ENCODE measurements at regions not wholly inside any gene's neighbourhood (a gene's known extent, or its start where the extent isn't known, plus 50 kb on each side); places are given as distances from the start of the nearest gene placed in this dataset.
"Not testable (repeated sequence)": the region's sequence is repeated elsewhere in the genome, so short reads cannot be mapped to it uniquely, and the experiment has no call there.

DNA sequence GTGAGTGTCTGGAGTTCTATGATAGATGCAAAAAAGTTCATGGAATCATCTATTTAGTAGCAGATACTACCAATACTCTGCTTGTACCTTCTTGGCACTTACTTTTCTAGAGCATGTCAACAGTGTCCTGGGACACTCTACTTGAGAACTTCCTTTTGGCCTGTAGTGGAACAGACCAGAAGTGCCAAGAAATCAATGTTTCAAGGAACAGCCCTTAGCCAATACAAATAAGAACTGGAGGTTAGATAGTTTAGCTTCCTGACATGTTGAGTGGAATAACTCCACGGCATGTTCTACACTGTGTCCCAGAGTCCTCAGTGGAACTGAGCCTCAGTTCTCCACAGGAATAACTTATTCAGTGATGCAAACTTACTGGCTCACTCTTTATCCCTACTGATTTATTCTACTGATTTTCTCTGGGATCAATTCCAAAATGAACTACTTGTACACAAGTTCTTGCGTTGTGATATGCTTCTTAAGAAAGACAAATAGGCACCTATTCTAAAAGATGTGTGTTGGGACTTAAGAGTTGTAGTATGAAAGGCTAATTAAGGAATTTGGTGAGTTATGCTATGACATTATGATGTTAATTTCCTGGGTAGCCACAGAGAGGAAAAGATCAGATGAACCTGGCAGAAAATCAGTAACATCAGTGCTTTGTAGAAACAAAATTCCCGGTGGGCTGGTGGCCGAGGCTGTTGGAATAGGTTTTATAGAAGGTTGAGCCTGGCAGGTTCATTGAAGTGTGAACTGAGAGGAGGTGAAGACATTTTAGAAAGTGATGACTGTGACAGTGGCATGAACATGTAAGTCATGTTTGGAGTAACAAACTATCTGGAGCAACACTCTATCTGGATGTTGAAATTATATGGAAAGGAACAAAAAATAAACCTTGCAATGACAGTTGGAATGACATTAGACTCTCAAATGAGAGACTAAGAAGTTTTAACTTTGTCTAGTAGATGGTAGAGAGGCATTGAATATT lies 101.8 kb upstream of the RBMS3 start:
- Histone ChIP-seq H3K9ac (ENCODE audit: low read length) (no peak overlapping the region), H3K9me3 (ENCODE audit: control insufficient read depth, low read depth, low read length) (no peaks in the 10 kb centered on the region), H3K4me1 (ENCODE audit: control insufficient read depth, low read depth, low read length) (peaks cover 19% of the 10 kb centered on the region), H3K27me3 (ENCODE audit: control insufficient read depth, insufficient read depth, low read length) (no peaks in the 10 kb centered on the region), H3K27ac (ENCODE audit: low read length) (no peak overlapping the region), H3K36me3 (ENCODE audit: control insufficient read depth, low read depth, low read length) (no peaks in the 10 kb centered on the region), H3K4me3 (ENCODE audit: low read length) (no peak overlapping the region)

DNA sequence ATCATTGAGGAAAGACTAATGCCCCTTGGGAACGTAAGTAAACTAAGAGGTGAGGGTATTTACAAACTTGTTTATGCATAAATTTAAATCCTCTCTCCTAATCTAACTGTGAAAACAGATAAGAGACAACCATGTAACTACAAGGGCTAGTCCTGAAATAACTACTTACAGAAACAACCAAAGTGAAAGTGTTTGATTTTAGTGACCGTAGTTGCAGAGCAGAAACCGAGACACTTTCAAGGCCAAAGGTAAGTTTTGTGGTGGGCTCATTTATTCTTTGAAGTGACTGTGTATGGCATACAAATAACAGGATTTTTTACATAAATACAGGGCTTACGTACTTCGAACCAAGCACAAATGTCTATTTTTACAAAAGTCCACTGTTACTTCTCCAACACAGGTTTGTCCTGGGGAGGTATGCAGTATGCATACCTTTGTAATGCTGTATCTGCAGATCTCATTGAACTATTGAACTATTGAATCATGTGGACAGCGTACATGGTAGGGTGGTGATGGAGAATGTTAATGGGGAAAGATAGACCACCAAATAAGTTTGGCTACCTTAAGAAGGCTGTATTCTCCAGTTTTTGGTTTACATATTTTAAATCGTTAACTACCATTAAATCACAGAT lies 99.6 kb upstream of the RBMS3 start:
- Histone ChIP-seq H3K27me3 (ENCODE audit: control insufficient read depth, insufficient read depth, low read length) (no peaks in the 10 kb centered on the region), H3K27ac (ENCODE audit: low read length) (no peak overlapping the region), H3K9ac (ENCODE audit: low read length) (no peak overlapping the region), H3K36me3 (ENCODE audit: control insufficient read depth, low read depth, low read length) (no peaks in the 10 kb centered on the region), H3K4me3 (ENCODE audit: low read length) (no peak overlapping the region), H3K4me1 (ENCODE audit: control insufficient read depth, low read depth, low read length) (peaks cover 9% of the 10 kb centered on the region), H3K9me3 (ENCODE audit: control insufficient read depth, low read depth, low read length) (no peaks in the 10 kb centered on the region)

DNA sequence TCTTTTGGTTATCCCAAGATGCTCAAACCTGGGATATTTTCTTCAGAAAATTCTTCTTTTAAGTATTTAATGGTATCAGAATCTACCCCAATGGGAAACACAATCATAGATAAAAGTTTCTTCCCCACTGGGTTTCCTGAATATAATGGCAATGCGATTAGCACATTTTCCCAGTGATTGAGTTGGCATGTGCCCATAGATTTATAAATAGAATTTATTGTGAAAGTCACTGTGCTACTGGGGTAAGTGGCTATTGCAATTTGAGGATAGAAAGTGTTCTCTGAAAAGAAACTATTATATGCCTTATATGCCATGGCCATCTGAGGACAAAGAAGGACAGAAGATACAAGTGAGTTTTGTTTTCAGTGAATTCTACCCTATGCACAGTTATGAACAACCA lies 99.0 kb upstream of the RBMS3 start:
- no peaks in the 10 kb centered on the region for H3K36me3 ChIP-seq (ENCODE audit: control insufficient read depth, low read depth, low read length)
- H3K4me3 ChIP-seq (ENCODE audit: low read length): no peak overlapping the region
- no peaks in the 10 kb centered on the region for H3K9me3 ChIP-seq (ENCODE audit: control insufficient read depth, low read depth, low read length)
- peaks cover 4% of the 10 kb centered on the region for H3K4me1 ChIP-seq (ENCODE audit: control insufficient read depth, low read depth, low read length)
- no peaks in the 10 kb centered on the region for H3K27me3 ChIP-seq (ENCODE audit: control insufficient read depth, insufficient read depth, low read length)
- H3K27ac ChIP-seq (ENCODE audit: low read length): no peak overlapping the region
- H3K9ac ChIP-seq (ENCODE audit: low read length): no peak overlapping the region

DNA sequence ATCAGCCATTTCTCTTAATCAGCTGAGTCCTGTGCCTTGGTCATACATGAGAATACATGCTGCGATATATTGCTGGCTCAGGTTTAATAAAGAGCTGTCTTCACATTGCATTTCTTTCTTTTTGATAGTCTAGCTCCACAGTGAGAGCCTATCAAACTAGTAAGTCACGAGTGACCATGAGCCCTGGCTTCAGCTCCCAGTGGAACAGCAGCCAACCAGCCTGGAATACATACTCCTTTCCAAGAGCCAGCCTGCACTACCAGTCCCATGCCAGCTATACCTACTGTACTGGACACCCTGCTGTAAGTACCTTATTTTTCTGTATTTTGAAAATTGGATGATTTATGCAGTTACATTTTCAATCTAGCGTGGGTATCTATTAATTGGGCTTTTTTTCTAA lies 98.0 kb upstream of the RBMS3 start:
- not testable (repeated sequence) for H3K27me3 ChIP-seq (ENCODE audit: control insufficient read depth, insufficient read depth, low read length); H3K4me1 ChIP-seq (ENCODE audit: control insufficient read depth, low read depth, low read length); H3K27ac ChIP-seq (ENCODE audit: low read length); H3K4me3 ChIP-seq (ENCODE audit: low read length); H3K9me3 ChIP-seq (ENCODE audit: control insufficient read depth, low read depth, low read length); H3K9ac ChIP-seq (ENCODE audit: low read length); H3K36me3 ChIP-seq (ENCODE audit: control insufficient read depth, low read depth, low read length)

DNA sequence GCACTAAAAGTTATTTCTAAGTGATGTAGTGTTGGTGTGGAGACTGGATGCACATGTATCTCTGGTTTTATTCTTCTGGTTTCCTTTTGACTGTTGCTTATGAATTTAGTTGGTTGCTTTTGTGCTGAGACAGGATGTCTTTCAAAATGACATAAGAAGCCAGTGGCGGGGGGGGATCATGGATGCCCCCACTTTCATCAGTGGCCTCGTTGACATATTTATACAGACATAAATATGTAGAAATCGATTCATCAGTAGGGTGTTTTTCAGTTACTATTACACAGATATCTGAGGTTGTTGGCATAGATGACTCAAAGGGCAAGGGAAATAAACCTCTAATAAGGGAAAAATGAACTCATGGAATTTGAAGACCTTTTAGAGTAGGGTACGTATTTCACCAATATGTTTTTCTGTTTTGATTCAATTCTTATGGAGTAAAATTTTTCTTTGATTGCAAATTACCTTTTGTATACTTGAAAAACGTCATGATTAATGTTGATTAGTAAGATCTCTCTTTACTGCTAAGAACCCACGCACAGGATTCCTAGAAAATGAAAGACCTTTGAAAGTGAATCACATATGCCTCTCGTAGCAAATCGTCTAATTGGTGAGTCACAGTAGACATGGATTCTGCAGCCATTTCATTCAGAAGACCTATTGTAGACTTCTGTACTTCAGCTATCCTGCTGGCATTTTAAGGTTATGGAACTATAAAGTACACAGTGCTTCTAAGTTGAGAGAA lies 97.4 kb upstream of the RBMS3 start:
- H3K4me3 ChIP-seq (ENCODE audit: low read length): no peak overlapping the region
- H3K9me3 ChIP-seq (ENCODE audit: control insufficient read depth, low read depth, low read length): no peaks in the 10 kb centered on the region
- peaks cover 4% of the 10 kb centered on the region for H3K4me1 ChIP-seq (ENCODE audit: control insufficient read depth, low read depth, low read length)
- H3K36me3 ChIP-seq (ENCODE audit: control insufficient read depth, low read depth, low read length): no peaks in the 10 kb centered on the region
- H3K27me3 ChIP-seq (ENCODE audit: control insufficient read depth, insufficient read depth, low read length): no peaks in the 10 kb centered on the region
- H3K9ac ChIP-seq (ENCODE audit: low read length): no peak overlapping the region
- H3K27ac ChIP-seq (ENCODE audit: low read length): no peak overlapping the region

DNA sequence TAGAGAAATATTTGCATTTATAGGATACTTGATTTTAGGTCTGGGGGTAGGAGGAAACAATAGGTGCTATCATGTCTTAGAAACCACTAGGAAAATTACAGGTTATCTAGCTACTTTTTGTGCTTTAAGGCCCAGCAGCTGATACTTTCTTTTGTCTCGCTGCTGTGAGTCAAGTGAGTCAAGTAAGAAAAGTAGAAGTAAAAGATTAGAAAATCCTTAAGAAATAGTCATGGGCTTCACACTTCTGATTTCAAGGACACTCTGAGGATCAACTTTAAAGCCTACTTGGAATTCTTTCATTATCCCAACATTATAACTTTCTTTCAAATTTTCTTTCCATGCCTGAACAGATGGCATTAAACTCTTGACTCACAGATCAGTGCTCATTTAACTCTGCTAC lies 95.2 kb upstream of the RBMS3 start:
- H3K27me3 ChIP-seq (ENCODE audit: control insufficient read depth, insufficient read depth, low read length): no peaks in the 10 kb centered on the region
- H3K36me3 ChIP-seq (ENCODE audit: control insufficient read depth, low read depth, low read length): no peaks in the 10 kb centered on the region
- H3K9ac ChIP-seq (ENCODE audit: low read length): no peak overlapping the region
- no peaks in the 10 kb centered on the region for H3K4me1 ChIP-seq (ENCODE audit: control insufficient read depth, low read depth, low read length)
- H3K9me3 ChIP-seq (ENCODE audit: control insufficient read depth, low read depth, low read length): no peaks in the 10 kb centered on the region
- no peak overlapping the region for H3K27ac ChIP-seq (ENCODE audit: low read length)
- H3K4me3 ChIP-seq (ENCODE audit: low read length): no peak overlapping the region

DNA sequence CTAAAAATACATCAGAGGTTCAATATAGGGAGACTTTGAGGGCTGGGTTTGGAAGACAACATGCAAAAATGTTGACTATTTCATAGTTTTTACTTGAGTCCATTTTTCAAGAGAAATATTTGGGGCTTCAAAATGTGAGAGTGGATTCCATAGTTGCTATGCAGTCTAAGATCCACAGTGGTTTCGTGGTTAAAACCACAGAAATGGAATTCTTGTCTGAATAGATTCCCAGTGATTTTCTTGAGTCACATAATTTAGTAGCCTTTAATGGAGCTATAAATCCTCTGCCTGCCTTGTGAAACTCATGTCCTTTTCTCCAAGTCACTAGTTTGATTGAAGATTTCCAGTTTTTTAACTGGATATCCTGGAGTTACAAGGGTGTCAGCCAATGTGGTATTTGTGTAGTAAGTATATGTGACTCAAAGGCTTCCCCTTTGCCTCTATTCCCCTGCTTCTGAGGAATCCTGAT lies 94.7 kb upstream of the RBMS3 start:
- no peak overlapping the region for H3K4me3 ChIP-seq (ENCODE audit: low read length)
- no peaks in the 10 kb centered on the region for H3K4me1 ChIP-seq (ENCODE audit: control insufficient read depth, low read depth, low read length)
- no peaks in the 10 kb centered on the region for H3K9me3 ChIP-seq (ENCODE audit: control insufficient read depth, low read depth, low read length)
- H3K27me3 ChIP-seq (ENCODE audit: control insufficient read depth, insufficient read depth, low read length): no peaks in the 10 kb centered on the region
- H3K36me3 ChIP-seq (ENCODE audit: control insufficient read depth, low read depth, low read length): no peaks in the 10 kb centered on the region
- no peak overlapping the region for H3K27ac ChIP-seq (ENCODE audit: low read length)
- H3K9ac ChIP-seq (ENCODE audit: low read length): no peak overlapping the region

DNA sequence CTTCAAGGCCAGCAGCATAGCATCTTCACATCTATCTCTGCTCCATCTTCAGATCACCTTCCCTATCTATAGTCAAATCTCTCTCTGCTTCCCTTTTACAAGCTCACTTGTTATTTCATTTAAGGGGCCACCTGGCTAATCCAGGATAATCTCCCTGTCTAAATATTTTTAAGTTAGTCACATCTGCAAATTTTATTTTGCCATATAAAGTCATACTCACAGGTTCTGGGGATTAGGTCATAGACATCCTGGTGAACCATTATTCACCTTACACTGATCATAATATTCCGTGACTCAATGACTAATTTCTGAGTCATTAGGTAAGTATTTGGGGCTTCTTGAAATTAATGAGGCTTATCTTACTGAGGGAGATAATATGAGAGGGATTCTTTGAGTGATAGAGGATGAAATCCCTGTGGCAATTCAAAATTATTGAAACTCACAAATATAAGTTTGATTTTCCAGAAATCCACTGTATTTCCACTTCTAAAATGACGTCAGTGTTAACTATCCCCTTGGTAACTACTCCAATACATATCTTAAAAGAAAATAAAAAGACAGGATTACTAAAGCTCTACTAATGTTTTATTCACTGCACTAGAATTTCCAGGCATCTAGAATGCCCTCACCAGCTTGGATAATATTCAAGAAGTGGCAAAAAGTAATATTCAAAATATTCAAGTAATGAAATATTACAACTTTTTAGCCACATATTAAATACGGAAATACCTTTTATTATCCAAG lies 93.7 kb upstream of the RBMS3 start:
- Histone ChIP-seq H3K9ac (ENCODE audit: low read length) (no peak overlapping the region), H3K27me3 (ENCODE audit: control insufficient read depth, insufficient read depth, low read length) (no peaks in the 10 kb centered on the region), H3K27ac (ENCODE audit: low read length) (no peak overlapping the region), H3K36me3 (ENCODE audit: control insufficient read depth, low read depth, low read length) (no peaks in the 10 kb centered on the region), H3K4me3 (ENCODE audit: low read length) (no peak overlapping the region), H3K9me3 (ENCODE audit: control insufficient read depth, low read depth, low read length) (no peaks in the 10 kb centered on the region), H3K4me1 (ENCODE audit: control insufficient read depth, low read depth, low read length) (no peaks in the 10 kb centered on the region)

DNA sequence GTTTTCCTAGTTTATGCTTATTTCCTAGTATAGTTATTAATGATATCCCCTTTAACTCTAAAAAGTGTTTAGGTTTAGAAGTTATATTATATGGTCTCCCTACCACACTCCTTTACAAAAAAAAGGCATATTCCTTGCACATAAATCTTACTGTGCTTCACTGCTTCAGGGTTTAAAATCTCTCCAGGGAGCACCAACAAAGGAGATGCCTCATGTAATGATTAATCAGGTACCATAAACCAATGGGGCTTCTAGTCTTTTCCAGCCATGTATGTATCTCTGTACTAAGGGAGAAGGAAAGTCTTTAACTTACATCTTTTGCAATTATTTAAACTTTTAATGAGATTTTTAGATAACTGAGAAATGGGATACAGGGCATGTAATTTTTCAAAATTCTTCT lies 91.5 kb upstream of the RBMS3 start:
- Histone ChIP-seq H3K9me3 (ENCODE audit: control insufficient read depth, low read depth, low read length) (no peaks in the 10 kb centered on the region), H3K36me3 (ENCODE audit: control insufficient read depth, low read depth, low read length) (no peaks in the 10 kb centered on the region), H3K27me3 (ENCODE audit: control insufficient read depth, insufficient read depth, low read length) (no peaks in the 10 kb centered on the region), H3K4me3 (ENCODE audit: low read length) (no peak overlapping the region), H3K9ac (ENCODE audit: low read length) (no peak overlapping the region), H3K27ac (ENCODE audit: low read length) (no peak overlapping the region), H3K4me1 (ENCODE audit: control insufficient read depth, low read depth, low read length) (no peaks in the 10 kb centered on the region)

DNA sequence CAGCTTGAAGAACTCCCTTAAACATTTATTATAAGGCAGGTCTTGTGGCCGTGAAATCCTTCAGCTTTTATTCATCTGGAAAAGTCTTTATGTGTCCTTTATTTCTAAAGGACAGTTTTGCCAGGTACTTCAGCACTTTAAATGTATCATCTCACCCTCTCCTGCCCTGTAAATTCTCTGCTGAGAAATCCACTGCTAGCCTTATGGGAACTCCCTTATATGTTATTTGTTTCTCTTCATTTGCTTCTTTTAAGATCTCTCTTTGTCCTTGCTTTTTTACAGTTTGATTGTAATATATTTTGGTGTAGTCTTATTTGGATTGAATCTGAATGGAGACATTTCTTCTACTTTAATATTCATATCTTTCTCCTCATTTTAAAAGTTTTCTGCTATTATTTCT lies 86.7 kb upstream of the RBMS3 start:
- H3K9ac ChIP-seq (ENCODE audit: low read length): no peak overlapping the region
- no peaks in the 10 kb centered on the region for H3K36me3 ChIP-seq (ENCODE audit: control insufficient read depth, low read depth, low read length)
- H3K4me3 ChIP-seq (ENCODE audit: low read length): no peak overlapping the region
- H3K27ac ChIP-seq (ENCODE audit: low read length): no peak overlapping the region
- H3K9me3 ChIP-seq (ENCODE audit: control insufficient read depth, low read depth, low read length): no peaks in the 10 kb centered on the region
- no peaks in the 10 kb centered on the region for H3K4me1 ChIP-seq (ENCODE audit: control insufficient read depth, low read depth, low read length)
- H3K27me3 ChIP-seq (ENCODE audit: control insufficient read depth, insufficient read depth, low read length): no peaks in the 10 kb centered on the region

DNA sequence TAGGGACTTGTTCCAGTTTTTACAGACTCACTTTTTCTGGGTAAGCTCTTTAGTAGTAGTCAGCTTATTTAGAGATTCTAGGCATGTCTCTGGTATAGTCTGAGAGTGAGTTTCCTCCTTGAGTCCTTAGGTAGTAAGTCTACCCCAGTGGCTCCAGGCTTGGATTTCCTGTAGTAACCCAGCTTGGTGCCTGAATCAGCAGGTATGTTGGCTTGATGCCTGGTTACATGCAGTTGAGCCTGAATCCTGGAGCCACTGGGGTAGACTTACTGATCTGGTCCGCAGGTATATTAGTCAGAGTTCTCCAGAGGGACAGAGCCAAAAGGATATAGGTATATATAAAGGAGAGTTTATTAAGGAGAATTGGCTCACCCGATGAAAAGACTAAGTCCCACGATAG lies 85.8 kb upstream of the RBMS3 start:
- no peak overlapping the region for H3K27ac ChIP-seq (ENCODE audit: low read length)
- H3K9ac ChIP-seq (ENCODE audit: low read length): no peak overlapping the region
- no peaks in the 10 kb centered on the region for H3K9me3 ChIP-seq (ENCODE audit: control insufficient read depth, low read depth, low read length)
- H3K36me3 ChIP-seq (ENCODE audit: control insufficient read depth, low read depth, low read length): no peaks in the 10 kb centered on the region
- no peak overlapping the region for H3K4me3 ChIP-seq (ENCODE audit: low read length)
- H3K27me3 ChIP-seq (ENCODE audit: control insufficient read depth, insufficient read depth, low read length): no peaks in the 10 kb centered on the region
- H3K4me1 ChIP-seq (ENCODE audit: control insufficient read depth, low read depth, low read length): no peaks in the 10 kb centered on the region
